ENCODE measurements at regions not wholly inside any gene's neighbourhood (a gene's known extent, or its start where the extent isn't known, plus 50 kb on each side); places are given as distances from the start of the nearest gene placed in this dataset.
"Not testable (repeated sequence)": the region's sequence is repeated elsewhere in the genome, so short reads cannot be mapped to it uniquely, and the experiment has no call there.

- not testable (repeated sequence) for DNase-seq
Measured at GRCh38 chr2:155879900-155880299, 452.6 kb downstream of the NR4A2 start.

GRCh38 chr2:155872396-155872795 is 460.1 kb downstream of the NR4A2 start:
- DNase-seq: no peak

GRCh38 chr2:155871940-155872339 is 460.6 kb downstream of the NR4A2 start:
- DNase-seq: no peak

GRCh38 chr2:155867564-155867963 is 465.0 kb downstream of the NR4A2 start:
- no peak for DNase-seq

DNA sequence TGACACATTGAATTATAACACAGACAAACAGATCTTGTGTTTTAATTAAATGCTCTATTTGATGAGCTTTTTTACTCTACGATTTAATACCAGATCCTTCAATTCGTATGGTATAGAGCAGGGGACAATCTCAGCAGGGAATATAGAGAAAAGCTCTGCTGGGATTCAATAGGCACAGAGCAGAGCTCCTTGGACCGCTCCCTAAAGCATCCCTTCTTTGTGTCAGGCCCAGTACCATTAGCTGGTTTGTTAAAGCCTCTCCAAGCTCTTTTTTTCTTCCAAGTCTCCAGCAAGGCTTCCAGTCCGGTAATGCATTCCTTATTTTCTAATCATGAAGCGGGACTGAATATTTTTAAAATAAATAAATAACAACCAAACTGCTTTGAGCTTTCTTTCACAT is 466.0 kb downstream of the NR4A2 start:
- DNase-seq: no peak

- DNase-seq: no peak
Measured at GRCh38 chr2:155852156-155852555, 480.4 kb downstream of the NR4A2 start.

GRCh38 chr2:155846259-155846658 is 486.3 kb downstream of the NR4A2 start:
- DNase-seq: no peak

- DNase-seq: no peak
Measured at GRCh38 chr2:155844461-155844860, 488.1 kb downstream of the NR4A2 start.

GRCh38 chr2:155842103-155842502 is 490.4 kb downstream of the NR4A2 start:
- DNase-seq: no peak

DNA sequence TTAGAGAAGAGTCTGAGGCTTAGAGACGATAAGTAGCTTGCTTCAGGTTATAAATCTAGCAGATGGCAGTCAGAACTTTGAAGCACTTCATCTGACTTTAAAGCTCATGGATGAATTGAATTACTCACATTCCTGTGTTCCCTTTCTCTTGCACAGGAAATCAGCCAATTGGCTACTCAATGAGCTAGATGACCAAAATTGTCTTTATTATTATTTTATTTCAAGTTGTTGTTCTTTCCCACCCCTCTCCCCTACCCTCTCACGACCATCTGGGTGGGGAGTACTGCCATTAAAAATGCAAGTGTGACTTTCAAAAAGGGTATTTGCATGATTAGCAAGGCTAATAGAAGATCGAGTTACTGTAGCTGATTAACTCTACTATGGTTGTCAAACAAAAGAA is 491.1 kb downstream of the NR4A2 start:
- no peak for DNase-seq

DNA sequence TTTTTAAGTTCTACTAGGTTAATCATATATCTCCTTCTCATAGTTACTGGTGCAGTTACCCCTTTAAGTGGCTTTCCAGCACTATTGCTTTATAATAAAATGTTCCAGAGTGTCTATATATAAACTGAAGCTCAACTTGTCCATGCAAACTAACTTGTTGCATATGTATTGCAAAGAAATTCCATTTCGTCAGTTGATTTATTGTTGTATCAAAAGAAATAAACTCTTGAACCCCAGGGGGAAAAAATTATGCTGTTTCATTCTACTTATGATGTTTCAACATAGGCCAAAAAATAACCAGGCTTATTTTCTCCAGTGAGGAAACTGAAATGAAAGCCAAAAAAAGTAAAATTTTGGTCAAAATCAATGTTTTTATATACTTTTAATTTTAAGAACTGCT is 491.9 kb downstream of the NR4A2 start:
- no peak for DNase-seq

GRCh38 chr2:155839991-155840390 is 492.5 kb downstream of the NR4A2 start:
- no peak for DNase-seq

- no peak for DNase-seq
Measured at GRCh38 chr2:155839436-155839835, 493.1 kb downstream of the NR4A2 start.

GRCh38 chr2:155836439-155836838 is 496.1 kb downstream of the NR4A2 start:
- DNase-seq: no peak

DNA sequence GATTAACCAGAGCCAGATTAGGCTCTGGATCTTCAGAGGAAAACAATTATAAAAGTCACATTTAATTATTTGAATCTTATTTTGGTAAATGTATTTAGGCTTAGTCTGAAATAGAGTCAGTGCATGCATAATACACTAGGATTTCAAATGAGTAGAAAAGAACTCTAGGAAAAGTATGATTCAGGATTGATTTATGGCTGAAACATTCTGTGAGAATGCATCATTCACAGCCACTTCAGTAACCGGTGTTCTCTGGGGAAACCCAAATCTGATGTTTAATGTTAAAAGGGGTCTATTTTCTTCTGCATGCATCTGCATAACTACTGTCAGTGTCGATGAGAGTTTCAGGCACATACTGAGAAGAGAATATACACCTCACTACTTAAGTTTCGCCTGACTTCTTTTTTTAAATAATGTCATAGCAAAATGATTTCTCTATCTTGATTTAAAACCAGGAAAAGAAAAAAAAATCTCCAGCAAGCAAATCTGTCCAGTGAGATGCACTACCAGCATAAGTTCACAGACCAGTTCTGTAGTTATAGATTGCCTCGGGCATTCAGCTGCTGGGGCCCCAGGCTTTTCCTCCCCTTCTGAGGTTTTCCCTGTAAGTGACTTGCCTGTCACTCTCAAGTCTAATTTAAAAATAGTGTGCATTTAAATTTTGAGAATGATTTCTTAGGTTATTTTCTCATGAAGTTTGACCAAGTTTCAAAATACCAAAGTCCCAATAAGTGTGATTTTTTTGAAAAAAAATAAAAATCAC is 501.5 kb downstream of the NR4A2 start:
- peak; percentile 7 for DNase-seq

GRCh38 chr2:155830351-155830750 is 502.2 kb downstream of the NR4A2 start:
- no peak for DNase-seq

DNA sequence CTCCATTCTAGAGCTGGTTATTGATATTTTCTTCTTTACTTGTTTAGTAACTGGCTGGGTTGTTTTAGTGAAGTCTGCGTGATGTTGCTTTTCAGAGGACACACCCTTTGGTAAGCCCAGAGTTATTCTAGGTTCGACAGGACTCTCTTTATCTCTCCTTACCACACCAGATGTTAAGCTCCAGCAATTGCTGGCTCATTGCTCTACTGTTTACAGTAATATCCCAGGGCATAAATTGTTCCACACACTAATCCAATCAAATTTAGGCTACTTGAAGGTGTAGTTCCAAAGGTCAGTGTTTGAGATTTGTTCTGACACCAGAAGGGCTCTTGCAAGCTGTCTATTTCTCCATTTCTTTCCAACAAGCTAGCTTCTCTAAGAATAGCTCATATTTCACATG is 506.6 kb downstream of the NR4A2 start:
- DNase-seq: no peak

DNA sequence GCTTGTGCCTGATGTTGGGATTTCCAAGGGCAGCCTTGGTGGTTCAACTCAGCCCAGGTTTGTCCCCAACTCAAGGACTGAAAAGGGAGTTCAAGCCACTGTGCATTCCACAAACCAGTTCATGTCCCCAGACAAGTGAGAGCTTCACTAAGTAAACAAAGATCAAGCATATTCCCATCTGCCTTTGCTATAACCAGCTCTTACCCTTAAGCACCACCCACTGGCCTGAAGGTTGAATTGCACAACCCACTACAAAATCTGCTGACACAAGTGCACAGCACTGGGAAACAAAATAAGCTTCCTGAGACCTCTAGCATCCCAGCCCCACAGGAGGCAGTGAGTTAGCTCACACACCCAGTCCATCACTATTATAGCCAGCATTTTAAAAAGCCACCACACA is 516.7 kb downstream of the NR4A2 start:
- DNase-seq: no peak

DNA sequence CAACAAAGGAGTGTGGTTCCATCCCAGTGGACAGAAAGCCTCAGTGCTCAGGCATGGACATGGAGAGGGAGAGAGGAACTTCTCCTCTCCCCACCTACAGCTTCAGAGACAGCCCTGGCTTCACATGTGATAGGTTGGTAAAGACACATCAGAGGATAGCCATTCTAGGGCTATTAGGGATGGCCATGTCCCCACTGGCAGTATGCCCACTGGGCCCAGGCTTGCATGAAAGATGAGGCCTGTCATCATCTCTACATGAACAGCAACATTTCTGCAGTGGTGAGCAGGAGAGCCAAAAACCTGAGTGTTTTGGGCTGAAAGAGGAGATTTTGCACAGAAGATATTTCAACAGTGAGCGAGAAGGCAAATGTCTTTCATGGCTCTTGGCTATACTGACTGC is 517.2 kb downstream of the NR4A2 start:
- DNase-seq: no peak

- no peak for DNase-seq
Measured at GRCh38 chr2:155810411-155810810, 522.1 kb downstream of the NR4A2 start.

- no peak for DNase-seq
Measured at GRCh38 chr2:155802888-155803287, 529.6 kb downstream of the NR4A2 start.

- DNase-seq: no peak
Measured at GRCh38 chr2:155792666-155793065, 539.9 kb downstream of the NR4A2 start.

GRCh38 chr2:155770516-155770915 is 562.0 kb downstream of the NR4A2 start:
- no peak for DNase-seq

GRCh38 chr2:155766342-155767115 is 566.0 kb downstream of the NR4A2 start:
- no peak for DNase-seq

DNA sequence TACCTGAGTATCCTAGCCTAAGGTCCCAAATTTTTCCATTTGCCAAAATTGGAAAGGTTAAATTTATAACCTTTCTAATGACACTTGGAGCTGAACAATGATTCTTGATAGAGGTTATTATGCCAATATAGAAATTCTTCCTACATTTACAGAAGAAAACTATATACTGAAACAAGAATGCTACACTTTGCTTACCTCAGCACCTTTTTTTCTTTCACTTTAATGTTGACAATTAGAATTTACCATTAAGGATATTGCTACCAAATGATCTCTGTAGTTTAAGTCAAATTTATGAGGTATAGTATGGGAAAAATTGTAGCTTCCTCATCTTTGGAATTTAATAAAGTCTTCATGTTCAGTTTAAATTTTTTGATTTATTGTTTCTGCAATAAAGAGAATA is 577.0 kb downstream of the NR4A2 start:
- no peak for DNase-seq
